G401 (cell line): ENCODE measurements at regions not wholly inside any gene's neighbourhood (a gene's known extent, or its start where the extent isn't known, plus 50 kb on each side); places are given as distances from the start of the nearest gene placed in this dataset.
"Not testable (repeated sequence)": the region's sequence is repeated elsewhere in the genome, so short reads cannot be mapped to it uniquely, and the experiment has no call there.

Experiments
- DNase-seq: peaks from one replicate; pipeline ENCODE4 v3.0.0-alpha.2; 2015; ENCODE audit warnings: low spot score
- in situ Hi-C: cut with HindIII; loops from 2 replicates; pipeline ENCODE4 v1.10.0; 2016; ENCODE audit warnings: low sequenced_read_pairs, mixed read lengths

DNA sequence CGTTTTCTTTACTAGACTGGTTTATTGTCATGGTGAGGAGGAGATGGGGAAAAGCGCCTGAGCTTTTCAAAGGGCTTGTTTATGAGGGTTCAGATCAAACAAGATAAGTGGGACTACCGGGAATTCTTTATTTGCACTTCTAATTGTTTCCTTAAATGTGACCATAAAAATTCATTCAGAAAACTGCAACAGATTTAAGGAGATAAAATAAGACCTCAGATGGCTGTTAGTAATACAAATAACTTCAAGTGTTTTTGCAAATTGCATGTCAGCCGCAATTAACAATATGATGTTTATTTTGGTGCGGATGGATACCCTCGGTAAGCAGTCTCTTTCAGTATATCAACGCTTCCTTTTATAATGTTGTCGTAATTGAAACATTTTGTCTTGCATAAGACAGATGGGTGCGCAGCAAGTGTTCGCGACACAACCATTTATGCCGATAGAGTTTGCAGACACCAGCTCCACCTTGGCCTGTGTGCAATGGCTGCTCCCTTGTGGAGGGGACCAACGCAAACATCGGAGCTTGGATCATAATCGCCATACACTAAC is 151.0 kb downstream of the C4orf33 start:
- in situ Hi-C loops: no loop called here
- DNase-seq: no peak

DNA sequence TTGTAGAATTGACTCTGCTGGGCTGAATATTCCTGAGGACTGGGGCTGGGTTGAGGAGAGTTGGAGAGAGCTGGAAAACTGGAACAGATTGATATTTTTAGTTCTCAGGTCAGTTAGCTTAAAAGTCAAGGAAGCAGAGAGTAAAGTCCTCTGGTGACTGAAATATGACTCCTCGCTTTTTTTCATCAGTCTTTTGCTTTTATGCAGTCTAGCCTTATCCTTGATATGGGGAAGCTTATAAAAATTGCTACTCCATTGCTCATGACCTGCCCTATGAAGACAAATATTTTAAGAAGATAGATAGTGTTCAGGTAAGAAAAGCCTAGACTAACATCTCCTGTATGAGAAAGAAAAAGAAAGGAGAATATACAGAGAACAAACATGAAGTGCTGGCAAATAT is 152.7 kb downstream of the C4orf33 start:
- DNase-seq: no peak
- in situ Hi-C loops: no loop called here

DNA sequence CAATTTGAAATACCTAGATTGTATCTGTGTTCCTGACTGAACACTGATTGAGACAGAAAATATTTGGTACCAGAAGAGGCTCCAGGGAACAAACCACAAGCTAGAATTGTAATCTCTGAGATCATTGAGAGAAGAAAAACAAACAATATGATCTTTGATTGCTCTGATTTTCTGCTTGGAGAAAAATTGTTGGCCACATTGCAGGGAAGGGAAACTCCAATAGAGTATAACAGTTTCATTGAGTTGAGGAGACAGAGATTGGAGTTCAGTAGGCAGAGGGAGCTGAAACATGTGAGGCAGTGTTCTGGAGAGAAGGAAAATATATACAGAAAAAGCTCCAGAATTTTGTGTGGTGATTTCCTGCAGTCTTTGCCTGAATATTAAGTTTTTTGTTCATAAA is 158.2 kb downstream of the C4orf33 start:
- DNase-seq: no peak
- in situ Hi-C loops: no loop called here

DNA sequence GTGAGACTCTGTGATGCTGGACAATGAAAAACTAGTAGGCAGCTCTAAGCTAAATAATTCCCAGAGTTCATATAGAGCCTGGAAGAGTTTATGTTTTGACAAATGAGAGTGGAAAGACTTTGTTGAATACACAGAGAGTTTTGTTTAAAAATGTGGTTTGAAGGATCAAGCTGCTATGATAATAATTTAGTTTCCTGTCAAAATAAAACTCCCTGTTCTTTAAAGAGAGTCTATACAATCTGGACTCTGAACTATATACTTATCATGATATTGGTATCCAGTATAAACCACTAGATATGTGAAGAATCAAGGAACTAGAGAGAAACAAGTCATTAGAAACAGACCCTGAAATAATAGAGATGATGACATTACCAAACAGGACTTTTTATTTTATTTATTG is 158.6 kb downstream of the C4orf33 start:
- no peak for DNase-seq
- in situ Hi-C loops: no loop called here

DNA sequence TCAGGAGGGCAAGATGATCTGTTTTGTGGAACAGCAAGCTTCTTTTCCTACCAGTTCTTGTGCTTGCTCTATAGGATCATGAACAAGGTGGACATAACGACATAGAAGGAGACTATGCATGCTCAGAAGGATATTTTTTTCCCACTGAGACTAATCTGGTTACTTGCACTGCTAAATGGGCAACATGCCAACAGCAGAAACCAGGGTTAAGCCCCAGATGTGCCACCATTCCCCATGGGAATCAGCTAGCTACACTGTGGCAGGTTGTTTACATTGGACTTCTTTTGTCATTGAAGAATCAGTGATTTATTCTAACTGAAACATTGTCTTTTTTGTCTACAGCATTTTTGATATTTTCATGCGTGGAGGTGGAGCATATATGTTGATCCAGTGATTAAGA is 165.6 kb downstream of the C4orf33 start:
- in situ Hi-C loops: no loop called here
- no peak for DNase-seq

DNA sequence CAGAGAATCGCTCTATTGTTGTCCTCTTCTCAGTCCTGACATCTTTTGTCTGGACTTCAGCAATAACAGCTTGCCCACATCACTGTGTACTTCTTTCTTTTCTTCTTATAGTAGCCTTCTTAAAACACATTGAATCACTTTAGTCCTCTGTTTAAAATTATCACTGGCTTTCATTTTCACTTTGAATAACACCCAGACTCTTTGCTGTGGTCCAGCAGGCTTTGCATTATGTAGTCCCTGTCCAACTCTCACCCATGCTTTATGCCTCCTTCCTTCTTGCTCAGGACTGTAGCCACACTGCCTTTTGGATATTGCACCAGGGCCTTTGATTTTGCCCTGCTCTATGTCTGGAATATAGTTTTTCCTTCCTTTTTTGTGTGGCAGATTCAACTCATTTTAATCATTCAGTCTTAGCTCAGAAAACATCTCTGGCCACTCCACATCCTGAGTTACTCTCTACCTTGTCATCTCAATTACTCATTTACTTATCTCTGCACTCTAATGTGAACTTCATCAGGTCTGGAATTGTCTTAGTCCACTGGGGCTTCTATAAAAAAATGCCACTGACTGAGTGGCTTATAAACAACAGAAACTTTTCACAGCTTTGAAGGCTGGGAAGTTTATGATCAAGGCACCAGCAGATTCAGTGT is 168.2 kb downstream of the C4orf33 start:
- in situ Hi-C loops: no loop called here
- DNase-seq: no peak

DNA sequence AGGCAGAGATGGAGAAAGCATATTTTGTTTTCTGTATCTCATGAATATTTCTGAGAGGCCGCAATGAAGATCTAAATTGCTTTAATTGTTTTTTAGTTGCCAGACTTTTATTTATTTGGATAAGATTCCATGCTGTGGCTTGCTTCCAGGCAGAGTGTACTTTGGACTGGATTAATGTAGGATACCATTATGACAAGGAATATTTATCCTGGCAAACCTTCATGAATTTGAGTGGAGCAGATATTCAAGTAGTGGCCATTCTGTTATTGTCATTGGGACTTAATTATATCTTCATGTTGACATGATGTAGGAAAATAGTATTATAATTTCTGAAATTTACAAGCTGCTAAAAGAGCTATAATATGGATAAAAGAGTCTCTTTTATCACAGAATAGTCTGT is 182.9 kb downstream of the C4orf33 start:
- DNase-seq: no peak
- in situ Hi-C loops: no loop called here

DNA sequence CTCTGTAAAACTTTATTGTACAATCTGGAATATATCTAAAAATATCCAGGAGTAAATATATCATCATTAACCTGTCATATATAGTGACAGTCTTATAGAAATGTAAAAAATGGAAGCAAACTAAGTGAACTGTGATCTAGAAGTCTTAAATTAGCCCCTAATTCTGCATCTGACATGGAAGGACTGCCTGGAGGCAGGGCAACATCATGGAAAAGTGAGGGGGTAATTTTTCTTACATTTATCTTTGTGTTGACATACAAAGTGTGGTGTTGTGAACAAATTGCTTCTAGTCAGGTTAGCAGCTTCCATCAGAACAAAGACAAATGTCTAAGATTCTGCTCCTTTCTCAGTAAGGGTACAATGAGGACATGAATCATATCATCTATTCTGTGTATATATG is 186.3 kb downstream of the C4orf33 start:
- no peak for DNase-seq
- in situ Hi-C loops: no loop called here

DNA sequence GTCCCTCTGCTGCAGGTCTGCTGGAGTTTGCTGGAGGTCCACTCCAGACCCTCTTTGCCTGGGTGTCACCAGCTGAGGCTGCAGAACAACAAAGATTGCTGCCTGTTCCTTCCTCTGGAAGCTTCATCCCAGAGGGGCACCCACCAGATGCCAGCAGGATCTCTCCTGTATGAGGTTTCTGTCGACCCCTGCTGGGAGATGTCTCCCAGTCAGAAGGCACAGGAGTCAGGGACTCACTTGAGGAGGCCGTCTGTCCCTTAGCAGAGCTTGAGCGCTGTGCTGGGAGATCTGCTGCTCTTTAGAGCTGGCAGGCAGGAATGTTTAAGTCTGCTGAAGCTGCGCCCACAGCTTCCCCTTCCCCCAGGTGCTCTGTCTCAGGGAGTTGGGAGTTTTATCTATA is 196.2 kb downstream of the C4orf33 start:
- DNase-seq, in situ Hi-C loops: not testable (repeated sequence)

DNA sequence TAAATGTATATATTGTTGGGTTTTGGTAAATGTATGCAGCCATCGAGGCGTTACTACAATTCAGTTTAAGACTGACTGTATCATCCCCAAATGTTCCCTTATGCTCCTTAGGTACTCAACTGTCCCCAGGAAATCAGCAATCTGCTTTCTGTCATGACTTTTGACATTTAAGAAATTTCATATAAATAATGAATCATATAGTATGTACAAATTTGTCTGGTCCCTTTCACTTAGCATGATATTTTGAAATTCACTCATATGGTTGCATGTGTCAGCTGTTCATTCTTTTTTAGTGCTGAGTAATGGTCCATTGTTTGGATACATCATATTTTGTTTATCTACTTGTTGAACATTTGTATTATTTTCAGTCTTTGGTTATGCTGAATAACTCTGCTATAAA is 218.8 kb downstream of the C4orf33 start:
- no peak for DNase-seq
- in situ Hi-C loops: no loop called here

DNA sequence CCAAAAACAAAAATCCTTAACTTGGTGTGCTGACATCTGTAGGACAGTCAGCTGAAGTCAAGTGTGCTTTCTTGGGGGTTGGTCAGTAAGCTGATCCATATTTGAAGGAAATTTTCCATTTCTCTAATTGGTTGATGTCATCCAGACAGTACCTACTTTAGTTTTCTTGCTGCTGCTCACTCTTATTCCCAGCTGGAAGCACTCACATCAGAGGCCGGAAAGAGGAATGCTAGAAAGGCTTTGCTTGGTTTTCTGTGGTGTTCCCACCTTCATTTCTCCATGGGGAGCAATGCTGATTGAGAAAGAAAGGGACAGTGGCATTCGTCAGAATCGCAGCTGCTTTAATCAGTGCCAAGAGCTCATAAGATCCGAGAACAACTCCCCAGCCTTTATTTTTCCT is 227.0 kb downstream of the C4orf33 start:
- no peak for DNase-seq
- in situ Hi-C loops: no loop called here

DNA sequence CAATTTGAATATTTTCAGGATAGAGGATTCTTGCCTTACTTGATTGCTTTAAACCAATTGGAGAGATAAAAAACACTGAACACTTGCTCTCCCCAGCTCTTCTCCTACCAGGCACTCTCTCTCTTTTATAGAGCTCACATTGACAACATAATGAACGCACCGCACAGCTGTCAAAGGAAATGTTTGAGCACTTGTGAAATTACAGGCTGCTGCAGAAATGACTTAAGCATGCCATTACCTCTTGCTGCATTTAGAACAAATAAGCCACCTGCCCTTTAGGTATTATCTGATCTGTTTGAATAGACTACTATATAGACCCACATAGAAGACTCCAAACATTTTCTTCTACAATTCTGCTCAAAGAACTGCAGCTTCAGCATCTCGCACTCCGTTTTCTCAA is 227.7 kb downstream of the C4orf33 start:
- in situ Hi-C loops: no loop called here
- DNase-seq: no peak

DNA sequence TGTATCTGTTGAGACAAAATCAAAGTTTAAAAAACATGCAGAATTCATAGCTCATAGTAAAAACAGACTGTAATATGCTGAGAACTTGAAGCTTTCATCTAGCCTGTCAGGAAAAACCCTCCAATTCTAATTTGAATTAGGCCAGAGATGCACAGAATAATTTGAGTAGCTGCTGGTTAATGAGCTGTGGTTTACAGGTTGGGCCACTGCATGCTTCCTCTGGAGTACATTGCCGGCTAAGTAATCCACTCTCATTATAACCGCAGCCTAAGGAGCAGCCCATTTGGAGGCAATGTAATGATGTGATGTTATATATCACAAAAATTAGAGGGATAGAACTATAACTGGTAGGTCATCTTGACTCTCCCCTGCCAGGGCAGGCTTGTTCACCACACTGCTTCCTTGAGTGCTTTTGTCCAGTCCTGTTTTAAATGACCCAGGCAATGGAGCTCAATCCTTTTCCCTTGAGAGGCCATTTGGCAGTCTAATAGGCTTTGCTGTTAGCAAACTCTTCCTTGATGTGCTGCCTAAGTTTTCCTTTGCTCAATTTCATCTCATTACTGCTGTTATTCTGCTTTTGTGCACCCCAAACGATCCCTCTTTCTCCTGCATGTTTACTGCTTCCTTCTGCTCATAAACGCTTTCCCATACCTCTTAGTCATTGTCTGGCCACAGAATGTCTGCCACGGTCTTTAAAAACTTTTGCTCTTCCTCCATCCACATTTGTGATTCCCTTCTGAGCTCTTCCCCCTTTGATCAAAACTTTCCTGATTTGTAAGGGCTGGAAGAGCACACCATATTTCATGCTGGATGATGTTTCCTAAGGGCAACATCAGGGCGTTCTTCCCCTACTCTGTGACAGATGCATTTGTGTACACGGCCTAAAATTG is 230.9 kb downstream of the C4orf33 start:
- in situ Hi-C loops: no loop called here
- no peak for DNase-seq

DNA sequence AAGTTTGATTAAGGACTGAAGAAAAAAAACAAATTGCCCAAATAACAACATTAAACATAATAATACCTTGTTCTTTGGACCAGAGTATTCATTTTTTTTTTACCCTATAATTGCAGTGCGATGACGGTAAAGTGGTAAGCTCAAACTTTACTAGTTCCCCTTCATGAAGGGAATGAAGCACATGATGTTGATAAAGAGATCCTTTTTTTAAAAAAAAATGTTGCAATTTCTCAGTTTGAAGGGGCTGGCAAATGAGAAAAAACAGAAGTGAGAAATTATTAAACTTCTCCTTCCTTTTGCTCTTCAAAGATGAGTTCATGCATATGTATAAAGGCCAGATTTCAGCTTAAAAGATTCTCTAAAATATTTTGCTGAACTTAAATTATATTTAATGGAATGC is 231.7 kb downstream of the C4orf33 start:
- in situ Hi-C loops: no loop called here
- DNase-seq: no peak

DNA sequence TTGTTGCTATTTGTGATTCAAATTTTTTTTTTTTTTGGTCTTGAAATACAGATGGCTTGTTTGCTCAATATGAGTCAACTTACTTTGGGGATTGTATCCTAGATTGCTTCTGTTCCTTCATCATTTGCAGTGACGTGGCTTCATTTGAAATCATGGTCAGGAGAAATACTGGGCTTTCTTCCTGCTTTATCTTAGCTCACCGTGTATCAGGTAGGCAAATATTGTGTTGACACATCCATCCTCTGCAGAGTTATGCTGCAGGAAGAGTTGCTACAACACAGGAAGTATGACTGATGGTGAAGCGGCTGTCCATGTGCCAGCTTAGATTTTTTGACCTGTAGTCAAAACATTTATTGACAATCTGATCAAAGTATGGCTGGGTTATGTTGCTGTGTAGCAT is 232.2 kb downstream of the C4orf33 start:
- in situ Hi-C loops: no loop called here
- DNase-seq: no peak

DNA sequence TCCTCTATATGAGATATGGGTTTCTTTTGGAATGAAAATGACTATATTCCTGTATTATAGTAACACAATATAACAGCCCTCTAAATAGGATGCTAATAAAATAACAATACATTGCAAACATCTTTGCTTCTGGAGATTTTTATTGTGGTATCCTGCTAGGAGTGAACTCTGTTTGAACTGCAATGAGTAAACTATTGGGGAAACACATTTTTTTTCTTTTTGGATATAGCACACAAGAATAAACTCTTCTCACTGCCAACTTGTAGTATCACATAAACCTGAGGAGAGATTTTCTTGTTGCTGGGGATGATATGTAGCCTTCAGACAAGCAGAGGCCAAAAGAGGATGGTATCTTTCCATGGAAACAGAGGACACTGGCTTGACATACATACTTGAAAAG is 238.2 kb downstream of the C4orf33 start:
- in situ Hi-C loops: no loop called here
- DNase-seq: no peak

DNA sequence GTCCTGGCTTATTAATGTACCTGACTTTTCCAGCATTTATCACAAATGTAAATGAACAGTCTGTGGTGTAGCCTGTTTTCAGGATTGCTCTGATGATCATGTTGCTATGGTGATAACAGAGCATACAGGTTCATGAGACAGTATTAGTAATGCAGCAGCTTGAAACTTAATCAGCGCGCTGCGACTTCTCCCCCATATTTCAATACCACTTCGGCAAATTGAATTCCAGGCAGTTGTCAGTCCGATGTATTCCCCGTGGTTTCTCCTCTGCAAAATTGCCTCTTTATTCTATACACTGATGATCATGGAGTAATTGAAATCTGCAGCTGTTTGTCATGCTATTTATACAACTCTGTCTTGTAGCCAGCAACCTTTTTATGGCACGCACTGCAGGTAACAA is 239.3 kb downstream of the C4orf33 start:
- no peak for DNase-seq
- in situ Hi-C loops: no loop called here

DNA sequence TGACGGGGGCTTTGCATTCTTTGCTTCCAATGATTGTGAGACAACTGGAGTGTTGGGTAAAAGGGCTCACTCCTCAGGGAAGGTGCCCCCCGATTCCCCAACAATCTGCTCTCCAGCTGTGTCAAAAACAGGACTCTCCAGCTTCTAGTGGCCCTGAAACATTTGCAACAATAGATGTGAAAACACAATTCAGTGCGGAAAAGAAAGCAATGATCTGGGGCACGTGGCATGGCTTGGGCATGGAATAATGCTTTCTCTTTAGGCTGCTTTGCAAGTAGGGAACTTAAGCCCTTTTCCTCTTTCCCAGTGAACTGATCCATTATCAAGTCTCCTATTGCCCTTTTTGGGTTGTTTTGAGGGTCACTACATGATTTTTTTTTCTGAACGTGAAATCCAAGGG is 239.9 kb downstream of the C4orf33 start:
- no peak for DNase-seq
- in situ Hi-C loops: no loop called here

DNA sequence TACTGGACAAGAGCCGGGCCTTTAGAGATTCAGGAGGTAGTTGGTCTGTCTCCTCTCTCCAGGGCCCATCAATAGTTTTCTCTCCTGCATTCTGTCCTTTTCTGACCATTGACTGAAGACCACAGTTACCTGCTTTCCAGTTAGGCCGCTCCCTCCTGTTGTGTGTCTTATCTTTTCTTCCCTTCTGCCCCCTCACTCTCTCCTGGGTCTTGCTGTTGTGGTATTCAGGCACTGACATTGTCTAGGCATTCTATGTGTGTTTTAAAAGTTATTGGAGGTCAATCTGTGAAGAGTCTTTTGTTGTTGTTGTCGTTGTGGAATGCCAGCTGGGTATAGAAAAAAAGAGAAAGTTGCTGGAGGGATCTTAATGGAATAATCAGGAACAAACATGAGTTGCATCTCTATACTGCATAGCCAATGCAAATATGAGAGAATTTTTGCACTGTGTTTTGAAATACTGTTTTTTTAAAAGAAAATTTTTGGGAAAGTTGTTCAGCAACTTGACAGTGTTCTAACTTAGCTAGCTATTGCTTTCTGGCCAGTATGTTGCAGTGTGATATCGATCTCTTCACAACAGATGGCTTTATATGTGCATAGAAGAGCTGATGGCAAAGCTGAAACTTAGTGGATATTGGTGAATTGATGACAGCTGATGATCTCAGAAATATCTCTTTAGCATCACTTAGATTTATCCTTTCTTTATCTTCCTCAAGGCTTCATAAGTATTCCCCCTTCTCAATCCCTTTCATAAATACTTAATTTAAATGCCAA is 240.7 kb downstream of the C4orf33 start:
- in situ Hi-C loops: no loop called here
- no peak for DNase-seq

DNA sequence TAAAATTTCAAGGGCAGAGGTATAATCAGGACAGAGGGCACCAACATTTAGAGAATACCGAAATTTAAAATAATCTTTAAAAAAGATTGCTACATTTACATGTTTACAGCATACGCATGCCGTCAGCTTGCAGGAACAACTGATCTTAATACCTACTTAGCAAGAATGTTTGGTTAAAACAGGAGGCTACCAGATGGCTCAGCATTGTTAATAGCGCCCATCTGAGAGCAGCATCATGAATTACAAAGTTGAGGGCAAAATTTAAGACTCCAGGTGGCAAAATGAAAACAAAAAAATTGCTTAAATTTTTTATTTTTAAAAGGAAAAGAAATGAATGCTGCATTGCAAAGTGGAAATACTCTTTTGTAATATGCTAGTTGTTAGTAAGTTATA is 241.3 kb downstream of the C4orf33 start:
- in situ Hi-C loops: no loop called here
- no peak for DNase-seq
